Keratinocyte (primary cell): ENCODE measurements at regions not wholly inside any gene's neighbourhood (a gene's known extent, or its start where the extent isn't known, plus 50 kb on each side); places are given as distances from the start of the nearest gene placed in this dataset.

Experiments
- DNase-seq: peaks from one replicate; pipeline ENCODE4 v3.0.0-alpha.2; 2011; ENCODE audit warnings: low read depth, missing footprints, low spot score
- FAIRE-seq: peaks from 2 replicates; lab custom pipeline; 2011; peaks lifted over from hg19 to GRCh38; lab: Jason Lieb, UNC
- H2AFZ ChIP-seq: 2 replicates; pipeline ENCODE4 v1.6.0; 2012; ENCODE audit warnings: low read length, control low read depth, inconsistent platforms; ENCODE audit not compliant: control insufficient read depth
- H3K27ac ChIP-seq: 2 replicates; pipeline ENCODE4 v1.5.1; 2011; ENCODE audit warnings: low read length; ENCODE audit not compliant: control insufficient read depth, insufficient read depth
- H3K27me3 ChIP-seq: 3 replicates; pipeline ENCODE4 v1.6.0; 2011; ENCODE audit warnings: low read length; ENCODE audit not compliant: control insufficient read depth, insufficient read depth; ENCODE audit errors: extremely low read depth
- H3K36me3 ChIP-seq, 2 experiments: 2 replicates in 1 of 2; 3 replicates in 1 of 2; pipeline ENCODE4 v1.5.1; 2011; ENCODE audit warnings: low read length in 2 of 2, mild to moderate bottlenecking in 1 of 2; ENCODE audit not compliant: control insufficient read depth in 2 of 2, insufficient read depth in 2 of 2; ENCODE audit errors: extremely low read depth in 1 of 2
- H3K4me1 ChIP-seq: 3 replicates; pipeline ENCODE4 v1.5.1; 2011; ENCODE audit warnings: low read length; ENCODE audit not compliant: control insufficient read depth, insufficient read depth; ENCODE audit errors: extremely low read depth
- H3K4me2 ChIP-seq: 3 replicates; pipeline ENCODE4 v1.6.0; 2011; ENCODE audit warnings: low read depth, low read length; ENCODE audit not compliant: control insufficient read depth, insufficient read depth; ENCODE audit errors: extremely low read depth
- H3K4me3 ChIP-seq, 3 experiments: fragments of 200-600 bp in 1 of 3; sonication (generic) in 1 of 3; 2 replicates in 2 of 3; 3 replicates in 1 of 3; pipeline ENCODE4 v1.5.1; 2011 to 2016; ENCODE audit warnings: low read length in 3 of 3, mild to moderate bottlenecking in 3 of 3, control low read depth in 2 of 3, inconsistent platforms in 1 of 3, low read depth in 1 of 3, mixed read lengths in 1 of 3, mixed run types in 1 of 3, moderate library complexity in 1 of 3; ENCODE audit not compliant: control insufficient read depth in 2 of 3, insufficient read depth in 2 of 3; ENCODE audit errors: extremely low read depth in 1 of 3
- H3K79me2 ChIP-seq: 2 replicates; pipeline ENCODE4 v1.6.0; 2012; ENCODE audit warnings: low read length; ENCODE audit not compliant: control insufficient read depth, insufficient read depth
- H3K9ac ChIP-seq: 3 replicates; pipeline ENCODE4 v1.6.0; 2011; ENCODE audit warnings: low read length; ENCODE audit not compliant: control insufficient read depth, insufficient read depth; ENCODE audit errors: extremely low read depth
- H3K9me1 ChIP-seq: 3 replicates; pipeline ENCODE4 v1.6.0; 2011; ENCODE audit warnings: low read length; ENCODE audit not compliant: control insufficient read depth, insufficient read depth; ENCODE audit errors: extremely low read depth
- H3K9me3 ChIP-seq: 2 replicates; pipeline ENCODE4 v1.5.1; 2012; ENCODE audit warnings: low read depth, low read length; ENCODE audit not compliant: control insufficient read depth
- H4K20me1 ChIP-seq: 3 replicates; pipeline ENCODE4 v1.6.0; 2011; ENCODE audit warnings: low read length; ENCODE audit not compliant: control insufficient read depth, insufficient read depth; ENCODE audit errors: extremely low read depth
- CTCF ChIP-seq, 3 experiments: IDR thresholded peaks in 1 of 3; conservative IDR thresholded peaks in 1 of 3; optimal IDR thresholded peaks in 1 of 3; 2 replicates in 2 of 3; 3 replicates in 1 of 3; pipeline versions ENCODE3 to v1.5.1; 2011; ENCODE audit warnings: low read length in 3 of 3, mild to moderate bottlenecking in 3 of 3, moderate library complexity in 2 of 3, control low read depth in 1 of 3, inconsistent platforms in 1 of 3; ENCODE audit not compliant: insufficient read depth in 2 of 3; ENCODE audit errors: extremely low read depth in 1 of 3
- EZH2 ChIP-seq: IDR thresholded peaks from one replicate; pipeline ENCODE4 v1.6.1; 2012; ENCODE audit warnings: inconsistent platforms, mild to moderate bottlenecking, low read length, moderate library complexity
- dilution Hi-C: fragments of 300-500 bp; cut with MboI; formaldehyde crosslinking; loops from one replicate; pipeline ENCODE4 v1.7.0; 2020; ENCODE audit warnings: low sequenced_read_pairs; ENCODE audit not compliant: extremely low pct_ligation_motif_present

DNA sequence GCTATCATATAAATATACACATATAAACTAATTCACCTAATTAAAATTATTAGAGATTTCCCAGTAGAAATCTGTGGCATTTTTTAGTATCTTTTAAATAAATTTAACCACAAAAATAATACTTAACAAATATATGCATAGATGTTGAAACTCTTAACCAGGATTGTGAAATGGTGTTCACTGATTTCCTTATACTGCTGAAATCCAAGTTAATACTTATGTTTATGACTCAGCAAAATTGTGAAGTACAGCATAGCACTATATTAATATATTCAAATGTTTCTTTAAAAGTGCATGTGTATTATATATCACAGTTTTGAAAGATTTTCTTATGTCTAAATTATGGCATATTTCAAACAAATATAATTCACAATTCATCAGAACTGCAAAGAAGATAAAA, 328.2 kb upstream of the MANEA start:
- no peaks in the 10 kb centered on the region for H3K9me3 ChIP-seq

GRCh38 chr6:95249661-95250060, 327.7 kb upstream of the MANEA start:
- no peak for TF ChIP-seq CTCF (optimal IDR thresholded peaks at IDR 0.05 in 1 of 3, IDR thresholded peaks at IDR 0.05 in 1 of 3, conservative IDR thresholded peaks at IDR 0.05 in 1 of 3; ENCODE audit: extremely low read depth in 1 of 3, insufficient read depth in 2 of 3, low read length in 3 of 3)
- no peak for TF ChIP-seq EZH2
- Histone ChIP-seq H3K9ac (no peak overlapping the region), H3K9me1 (no peaks in the 10 kb centered on the region), H3K4me1 (no peaks in the 10 kb centered on the region), H2AFZ (no peak overlapping the region), H3K4me3 (no peak overlapping the region), H3K9me3 (no peaks in the 10 kb centered on the region), H3K4me2 (no peak overlapping the region), H3K36me3 (no peaks in the 10 kb centered on the region), H3K79me2 (no peaks in the 10 kb centered on the region), H3K27me3 (no peaks in the 10 kb centered on the region), H3K27ac (no peak overlapping the region), H4K20me1 (no peaks in the 10 kb centered on the region)
- dilution Hi-C loops: no loop called here
- DNase-seq: no peak
- no peak for FAIRE-seq

More for the DNA sequence above, 328.2 kb upstream of the MANEA start:
- dilution Hi-C loops: no loop called here
- DNase-seq: no peak
- H3K9ac ChIP-seq: no peak overlapping the region
- TF ChIP-seq CTCF (optimal IDR thresholded peaks at IDR 0.05 in 1 of 3, IDR thresholded peaks at IDR 0.05 in 1 of 3, conservative IDR thresholded peaks at IDR 0.05 in 1 of 3; ENCODE audit: extremely low read depth in 1 of 3, insufficient read depth in 2 of 3, low read length in 3 of 3): no peak
- TF ChIP-seq EZH2: no peak
- H3K36me3 ChIP-seq: no peaks in the 10 kb centered on the region
- H4K20me1 ChIP-seq: no peaks in the 10 kb centered on the region
- H2AFZ ChIP-seq: no peak overlapping the region
- no peak overlapping the region for H3K4me2 ChIP-seq
- no peaks in the 10 kb centered on the region for H3K79me2 ChIP-seq
- no peak for FAIRE-seq
- H3K27ac ChIP-seq: no peak overlapping the region
- no peaks in the 10 kb centered on the region for H3K27me3 ChIP-seq
- H3K4me1 ChIP-seq: no peaks in the 10 kb centered on the region
- H3K4me3 ChIP-seq: no peak overlapping the region
- no peaks in the 10 kb centered on the region for H3K9me1 ChIP-seq
